MM.1S (cell line): ENCODE measurements at regions not wholly inside any gene's neighbourhood (a gene's known extent, or its start where the extent isn't known, plus 50 kb on each side); places are given as distances from the start of the nearest gene placed in this dataset.
"Not testable (repeated sequence)": the region's sequence is repeated elsewhere in the genome, so short reads cannot be mapped to it uniquely, and the experiment has no call there.

Experiments
- DNase-seq: peaks from one replicate; pipeline ENCODE4 v3.0.0-alpha.2; 2015
- H2AFZ ChIP-seq: fragments of 300-600 bp; sonication (generic); 2 replicates; pipeline ENCODE4 v1.6.0; 2016; ENCODE audit warnings: antibody characterized with exemption, low read length
- H3F3A ChIP-seq: fragments of 300-600 bp; sonication (generic); 2 replicates; pipeline ENCODE4 v1.6.1; 2016; ENCODE audit warnings: mild to moderate bottlenecking, antibody characterized with exemption, low read length, moderate library complexity, mixed read lengths; ENCODE audit not compliant: insufficient read depth
- H3K27ac ChIP-seq: fragments of 300-600 bp; sonication (generic); 2 replicates; pipeline ENCODE4 v1.5.1; 2016; ENCODE audit warnings: mild to moderate bottlenecking, low read length
- H3K27me3 ChIP-seq: fragments of 300-600 bp; sonication (generic); replicated peaks from 2 replicates; pipeline ENCODE4 v1.6.0; 2016; ENCODE audit warnings: low read length; ENCODE audit not compliant: insufficient read depth
- H3K36me3 ChIP-seq: fragments of 300-600 bp; sonication (generic); replicated peaks from 2 replicates; pipeline ENCODE4 v1.6.1; 2016; ENCODE audit warnings: mild to moderate bottlenecking, low read length, mixed read lengths; ENCODE audit not compliant: insufficient read depth
- H3K4me1 ChIP-seq: fragments of 300-600 bp; sonication (generic); 2 replicates; pipeline ENCODE4 v1.6.1; 2016; ENCODE audit warnings: low read length, mixed read lengths
- H3K4me2 ChIP-seq: fragments of 300-600 bp; sonication (generic); 2 replicates; pipeline ENCODE4 v1.6.0; 2016; ENCODE audit warnings: low read depth, low read length
- H3K4me3 ChIP-seq: fragments of 300-600 bp; sonication (generic); 2 replicates; pipeline ENCODE4 v1.5.1; 2016; ENCODE audit warnings: low read length, mixed read lengths
- H3K79me2 ChIP-seq: fragments of 300-600 bp; sonication (generic); 2 replicates; pipeline ENCODE4 v1.6.1; 2016; ENCODE audit warnings: mixed run types, low read length, mixed read lengths
- H3K9ac ChIP-seq: fragments of 300-600 bp; sonication (generic); 2 replicates; pipeline ENCODE4 v1.6.1; 2016; ENCODE audit warnings: low read length, mixed read lengths
- H3K9me2 ChIP-seq: fragments of 300-600 bp; sonication (generic); replicated peaks from 2 replicates; pipeline ENCODE4 v1.6.1; 2016; ENCODE audit warnings: mild to moderate bottlenecking, low read length, mixed read lengths; ENCODE audit not compliant: insufficient read depth
- H3K9me3 ChIP-seq: fragments of 300-600 bp; sonication (generic); replicated peaks from 2 replicates; pipeline ENCODE4 v1.6.1; 2016; ENCODE audit warnings: mild to moderate bottlenecking, low read length, mixed read lengths; ENCODE audit not compliant: insufficient read depth
- H4K20me1 ChIP-seq: fragments of 300-600 bp; sonication (generic); 2 replicates; pipeline ENCODE4 v1.6.1; 2016; ENCODE audit warnings: mild to moderate bottlenecking, low read length, moderate library complexity, mixed read lengths; ENCODE audit not compliant: insufficient read depth
- EZH2 ChIP-seq: fragments of 300-600 bp; sonication (generic); optimal IDR thresholded peaks from 2 replicates; pipeline ENCODE3; 2017; ENCODE audit warnings: low read depth, mild to moderate bottlenecking, antibody characterized with exemption, low read length, mixed read lengths
- EZH2phosphoT487 ChIP-seq: fragments of 300-600 bp; sonication (generic); IDR thresholded peaks from 2 replicates; pipeline ENCODE4 v1.6.1; 2018; ENCODE audit warnings: antibody characterized with exemption, low read length
- TF ChIP-seq, protein P1 (sequence below): fragments of 300-600 bp; sonication (generic); IDR thresholded peaks from 2 replicates; pipeline ENCODE4 v1.5.1; 2016; ENCODE audit warnings: antibody characterized with exemption, low read length, mixed read lengths

GRCh38 chr11:82043316-82043715 is 690.3 kb downstream of the FAM181B start:
- Histone ChIP-seq H2AFZ (no peak overlapping the region), H4K20me1 (no peaks in the 10 kb centered on the region), H3F3A (no peaks in the 10 kb centered on the region), H3K4me2 (no peak overlapping the region), H3K9me2 (no peaks in the 10 kb centered on the region), H3K9ac (no peak overlapping the region), H3K36me3 (no peaks in the 10 kb centered on the region), H3K4me1 (no peaks in the 10 kb centered on the region), H3K79me2 (no peaks in the 10 kb centered on the region), H3K27me3 (no peaks in the 10 kb centered on the region), H3K9me3 (no peaks in the 10 kb centered on the region), H3K4me3 (no peak overlapping the region), H3K27ac (no peak overlapping the region)
- no peak for DNase-seq
- TF ChIP-seq EZH2phosphoT487 = no peak
- no peak for TF ChIP-seq EZH2

- H3K27ac ChIP-seq = no peak overlapping the region
Measured at GRCh38 chr11:82041764-82042163, 691.9 kb downstream of the FAM181B start.

GRCh38 chr11:82038154-82038553 is 695.5 kb downstream of the FAM181B start:
- TF ChIP-seq, protein P1, sequence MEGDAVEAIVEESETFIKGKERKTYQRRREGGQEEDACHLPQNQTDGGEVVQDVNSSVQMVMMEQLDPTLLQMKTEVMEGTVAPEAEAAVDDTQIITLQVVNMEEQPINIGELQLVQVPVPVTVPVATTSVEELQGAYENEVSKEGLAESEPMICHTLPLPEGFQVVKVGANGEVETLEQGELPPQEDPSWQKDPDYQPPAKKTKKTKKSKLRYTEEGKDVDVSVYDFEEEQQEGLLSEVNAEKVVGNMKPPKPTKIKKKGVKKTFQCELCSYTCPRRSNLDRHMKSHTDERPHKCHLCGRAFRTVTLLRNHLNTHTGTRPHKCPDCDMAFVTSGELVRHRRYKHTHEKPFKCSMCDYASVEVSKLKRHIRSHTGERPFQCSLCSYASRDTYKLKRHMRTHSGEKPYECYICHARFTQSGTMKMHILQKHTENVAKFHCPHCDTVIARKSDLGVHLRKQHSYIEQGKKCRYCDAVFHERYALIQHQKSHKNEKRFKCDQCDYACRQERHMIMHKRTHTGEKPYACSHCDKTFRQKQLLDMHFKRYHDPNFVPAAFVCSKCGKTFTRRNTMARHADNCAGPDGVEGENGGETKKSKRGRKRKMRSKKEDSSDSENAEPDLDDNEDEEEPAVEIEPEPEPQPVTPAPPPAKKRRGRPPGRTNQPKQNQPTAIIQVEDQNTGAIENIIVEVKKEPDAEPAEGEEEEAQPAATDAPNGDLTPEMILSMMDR = no peak
- TF ChIP-seq EZH2 (no peak), EZH2phosphoT487 (no peak)
- no peak for DNase-seq
- Histone ChIP-seq H3K9ac (no peak overlapping the region), H3K4me1 (no peaks in the 10 kb centered on the region), H3K27ac (no peak overlapping the region), H4K20me1 (no peaks in the 10 kb centered on the region), H2AFZ (no peak overlapping the region), H3K9me2 (no peaks in the 10 kb centered on the region), H3F3A (no peaks in the 10 kb centered on the region), H3K9me3 (no peaks in the 10 kb centered on the region), H3K79me2 (no peaks in the 10 kb centered on the region), H3K4me3 (no peak overlapping the region), H3K36me3 (no peaks in the 10 kb centered on the region), H3K4me2 (no peak overlapping the region), H3K27me3 (no peaks in the 10 kb centered on the region)

More at GRCh38 chr11:82041764-82042163, 691.9 kb downstream of the FAM181B start:
- Histone ChIP-seq H2AFZ (no peak overlapping the region), H3F3A (no peaks in the 10 kb centered on the region), H3K4me1 (no peaks in the 10 kb centered on the region), H3K9ac (no peak overlapping the region), H3K79me2 (no peaks in the 10 kb centered on the region), H3K9me3 (no peaks in the 10 kb centered on the region), H3K4me2 (no peak overlapping the region), H3K9me2 (no peaks in the 10 kb centered on the region), H3K27me3 (no peaks in the 10 kb centered on the region), H3K36me3 (no peaks in the 10 kb centered on the region), H4K20me1 (no peaks in the 10 kb centered on the region), H3K4me3 (no peak overlapping the region)
- no peak for DNase-seq
- TF ChIP-seq EZH2phosphoT487 = no peak

DNA sequence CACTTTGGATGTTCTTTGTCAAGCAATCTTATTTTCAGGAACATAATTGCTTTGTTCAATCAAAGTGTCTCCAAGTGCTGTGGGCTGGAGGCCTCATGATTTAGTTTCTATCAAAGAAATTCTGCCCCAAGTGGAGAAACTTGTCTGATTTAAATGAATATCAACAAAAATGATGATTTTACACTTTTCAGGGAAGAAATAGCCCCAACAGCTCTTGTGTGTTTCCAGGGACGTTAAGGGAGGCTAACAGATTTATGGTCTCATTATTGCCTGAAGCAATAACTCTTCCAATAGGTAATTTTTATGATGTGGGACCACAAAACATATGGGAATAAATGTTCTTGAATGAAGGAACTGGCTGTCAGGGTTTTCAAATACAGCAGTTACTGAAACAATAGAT is 699.1 kb downstream of the FAM181B start:
- no peaks in the 10 kb centered on the region for H3K36me3 ChIP-seq
- H3K9ac ChIP-seq = no peak overlapping the region
- no peak overlapping the region for H3K4me2 ChIP-seq
- no peak overlapping the region for H2AFZ ChIP-seq
- TF ChIP-seq EZH2 = no peak
- TF ChIP-seq, protein P1 = no peak
- no peaks in the 10 kb centered on the region for H3K27me3 ChIP-seq
- DNase-seq = no peak
- H3K9me3 ChIP-seq = no peaks in the 10 kb centered on the region
- no peaks in the 10 kb centered on the region for H3K79me2 ChIP-seq
- no peaks in the 10 kb centered on the region for H4K20me1 ChIP-seq
- no peak overlapping the region for H3K27ac ChIP-seq
- no peaks in the 10 kb centered on the region for H3K9me2 ChIP-seq
- no peak overlapping the region for H3K4me3 ChIP-seq
- H3F3A ChIP-seq = no peaks in the 10 kb centered on the region
- no peaks in the 10 kb centered on the region for H3K4me1 ChIP-seq

GRCh38 chr11:82027335-82027734 is 706.3 kb downstream of the FAM181B start:
- H4K20me1 ChIP-seq, H3K27ac ChIP-seq, H3K4me1 ChIP-seq, H2AFZ ChIP-seq, DNase-seq, H3K9me3 ChIP-seq, H3K4me3 ChIP-seq, H3K9me2 ChIP-seq, H3K4me2 ChIP-seq, H3F3A ChIP-seq, H3K27me3 ChIP-seq, H3K9ac ChIP-seq, H3K36me3 ChIP-seq, H3K79me2 ChIP-seq: not testable (repeated sequence)
